ENCODE measurements at regions not wholly inside any gene's neighbourhood (a gene's known extent, or its start where the extent isn't known, plus 50 kb on each side); places are given as distances from the start of the nearest gene placed in this dataset.

GRCh38 chr7:17460665-17461064 lies 162.2 kb downstream of the AHR start:
- TF ChIP-seq, protein P1, sequence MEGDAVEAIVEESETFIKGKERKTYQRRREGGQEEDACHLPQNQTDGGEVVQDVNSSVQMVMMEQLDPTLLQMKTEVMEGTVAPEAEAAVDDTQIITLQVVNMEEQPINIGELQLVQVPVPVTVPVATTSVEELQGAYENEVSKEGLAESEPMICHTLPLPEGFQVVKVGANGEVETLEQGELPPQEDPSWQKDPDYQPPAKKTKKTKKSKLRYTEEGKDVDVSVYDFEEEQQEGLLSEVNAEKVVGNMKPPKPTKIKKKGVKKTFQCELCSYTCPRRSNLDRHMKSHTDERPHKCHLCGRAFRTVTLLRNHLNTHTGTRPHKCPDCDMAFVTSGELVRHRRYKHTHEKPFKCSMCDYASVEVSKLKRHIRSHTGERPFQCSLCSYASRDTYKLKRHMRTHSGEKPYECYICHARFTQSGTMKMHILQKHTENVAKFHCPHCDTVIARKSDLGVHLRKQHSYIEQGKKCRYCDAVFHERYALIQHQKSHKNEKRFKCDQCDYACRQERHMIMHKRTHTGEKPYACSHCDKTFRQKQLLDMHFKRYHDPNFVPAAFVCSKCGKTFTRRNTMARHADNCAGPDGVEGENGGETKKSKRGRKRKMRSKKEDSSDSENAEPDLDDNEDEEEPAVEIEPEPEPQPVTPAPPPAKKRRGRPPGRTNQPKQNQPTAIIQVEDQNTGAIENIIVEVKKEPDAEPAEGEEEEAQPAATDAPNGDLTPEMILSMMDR (IDR thresholded peaks at IDR 0.05): no peak
- TF ChIP-seq POLR2A (IDR thresholded peaks at IDR 0.05): no peak
